GM10266 (cell line): ENCODE measurements at regions not wholly inside any gene's neighbourhood (a gene's known extent, or its start where the extent isn't known, plus 50 kb on each side); places are given as distances from the start of the nearest gene placed in this dataset.

Source experiments
- DNase-seq: peaks from one replicate; pipeline ENCODE4 v3.0.0; 2012; ENCODE audit errors: extremely low spot score
- TF ChIP-seq, protein P1 (sequence below): IDR thresholded peaks from 2 replicates; pipeline ENCODE4 v1.5.1; 2012; ENCODE audit warnings: mild to moderate bottlenecking, low read depth; ENCODE audit not compliant: control insufficient read depth, insufficient read depth; ENCODE audit errors: missing control alignments

GRCh38 chr3:167930453-167930852, 165.3 kb downstream of the GOLIM4 start:
- no peak for DNase-seq
- TF ChIP-seq, protein P1, sequence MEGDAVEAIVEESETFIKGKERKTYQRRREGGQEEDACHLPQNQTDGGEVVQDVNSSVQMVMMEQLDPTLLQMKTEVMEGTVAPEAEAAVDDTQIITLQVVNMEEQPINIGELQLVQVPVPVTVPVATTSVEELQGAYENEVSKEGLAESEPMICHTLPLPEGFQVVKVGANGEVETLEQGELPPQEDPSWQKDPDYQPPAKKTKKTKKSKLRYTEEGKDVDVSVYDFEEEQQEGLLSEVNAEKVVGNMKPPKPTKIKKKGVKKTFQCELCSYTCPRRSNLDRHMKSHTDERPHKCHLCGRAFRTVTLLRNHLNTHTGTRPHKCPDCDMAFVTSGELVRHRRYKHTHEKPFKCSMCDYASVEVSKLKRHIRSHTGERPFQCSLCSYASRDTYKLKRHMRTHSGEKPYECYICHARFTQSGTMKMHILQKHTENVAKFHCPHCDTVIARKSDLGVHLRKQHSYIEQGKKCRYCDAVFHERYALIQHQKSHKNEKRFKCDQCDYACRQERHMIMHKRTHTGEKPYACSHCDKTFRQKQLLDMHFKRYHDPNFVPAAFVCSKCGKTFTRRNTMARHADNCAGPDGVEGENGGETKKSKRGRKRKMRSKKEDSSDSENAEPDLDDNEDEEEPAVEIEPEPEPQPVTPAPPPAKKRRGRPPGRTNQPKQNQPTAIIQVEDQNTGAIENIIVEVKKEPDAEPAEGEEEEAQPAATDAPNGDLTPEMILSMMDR, result no peak

DNA sequence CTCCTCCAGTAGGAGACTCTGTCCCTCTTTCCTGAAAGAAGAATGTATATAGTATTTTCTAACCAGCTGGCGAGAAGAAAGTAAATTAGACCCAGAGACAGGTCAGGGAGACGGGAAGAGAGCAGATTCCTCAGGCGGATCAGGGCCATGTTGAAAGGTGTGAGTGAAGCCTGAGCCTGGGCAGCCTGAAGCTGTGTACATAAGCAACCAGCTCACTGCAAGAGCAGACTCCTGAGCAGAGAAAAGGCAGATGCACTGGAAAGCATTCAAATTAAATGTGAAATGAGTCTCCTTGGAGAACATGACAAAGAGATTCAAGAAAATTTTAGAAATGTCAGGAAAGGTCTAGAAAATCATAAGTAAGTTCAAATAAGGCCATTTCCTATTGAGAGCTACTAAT, 165.8 kb downstream of the GOLIM4 start:
- DNase-seq, result no peak
- TF ChIP-seq, protein P1, result no peak

- DNase-seq, result no peak
- TF ChIP-seq, protein P1, result no peak
These were observed 167.3 kb downstream of the GOLIM4 start for GRCh38 chr3:167928381-167928780.

GRCh38 chr3:167920747-167921146, 175.0 kb downstream of the GOLIM4 start:
- TF ChIP-seq, protein P1, result no peak
- DNase-seq, result no peak

GRCh38 chr3:167919590-167919989, 176.1 kb downstream of the GOLIM4 start:
- DNase-seq, result no peak

GRCh38 chr3:167918686-167919085, 177.0 kb downstream of the GOLIM4 start:
- DNase-seq, result no peak
- TF ChIP-seq, protein P1, result no peak

More at GRCh38 chr3:167919590-167919989, 176.1 kb downstream of the GOLIM4 start:
- TF ChIP-seq, protein P1, result no peak

DNA sequence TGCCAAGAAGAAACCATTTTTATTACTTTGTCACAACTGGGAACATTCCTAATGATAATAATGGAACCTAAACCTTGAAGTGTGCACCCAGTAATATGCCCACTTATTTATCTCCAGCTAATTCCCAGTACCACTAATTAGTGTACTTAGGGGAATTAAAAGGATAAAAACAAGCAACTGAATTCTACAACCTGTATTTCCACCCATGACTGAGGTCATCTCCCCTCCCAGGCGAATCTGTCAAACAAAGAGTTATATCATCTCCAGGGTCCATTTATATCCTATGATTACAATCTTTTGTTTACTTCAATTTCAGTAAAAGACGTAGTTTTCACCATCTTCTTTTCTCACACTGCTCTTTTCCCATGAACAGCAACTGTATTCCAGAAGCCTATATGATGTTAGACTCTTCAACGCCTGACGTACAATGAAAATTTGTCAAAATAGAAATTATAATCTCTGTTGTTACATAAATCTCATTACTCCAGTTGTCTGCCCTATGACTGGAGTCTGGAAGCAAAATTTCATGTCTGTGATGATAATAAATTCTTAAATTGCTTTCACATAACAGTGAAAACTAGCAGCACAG, 177.6 kb downstream of the GOLIM4 start:
- TF ChIP-seq, protein P1, result no peak
- no peak for DNase-seq
